Stimulated activated CD8-positive, alpha-beta memory T cell treated with anti-CD3 and anti-CD28 coated beads, Interleukin-4, amount 100 ng/mL, for 4 hours (primary cell): ENCODE measurements at regions not wholly inside any gene's neighbourhood (a gene's known extent, or its start where the extent isn't known, plus 50 kb on each side); places are given as distances from the start of the nearest gene placed in this dataset.
"Not testable (repeated sequence)": the region's sequence is repeated elsewhere in the genome, so short reads cannot be mapped to it uniquely, and the experiment has no call there.

Experiments used
- DNase-seq, 2 donors: peaks; one replicate each; pipeline ENCODE4 v3.0.0-alpha.2; 2020; ENCODE audit warnings: low read depth in 2 of 2, low spot score in 1 of 2

DNA sequence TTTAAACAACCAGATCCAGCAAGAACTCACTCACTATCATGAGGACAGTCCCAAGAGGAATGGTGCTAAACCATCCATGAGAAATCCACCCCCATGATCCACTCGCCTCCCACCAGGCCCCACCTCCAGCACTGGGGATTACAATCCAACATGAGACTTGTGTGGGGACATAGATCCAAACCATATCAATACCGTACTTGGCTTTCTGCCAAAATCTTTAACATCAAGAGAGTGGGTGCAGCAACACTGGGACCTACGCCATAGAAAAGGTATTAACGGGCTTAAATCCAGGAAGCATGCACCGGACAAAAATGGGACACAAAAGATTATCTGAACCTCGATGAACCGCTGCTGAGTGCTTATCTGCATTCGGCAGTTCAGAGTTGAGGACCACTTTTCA lies 322.3 kb upstream of the ARID1B start:
- DNase-seq = no peak

DNA sequence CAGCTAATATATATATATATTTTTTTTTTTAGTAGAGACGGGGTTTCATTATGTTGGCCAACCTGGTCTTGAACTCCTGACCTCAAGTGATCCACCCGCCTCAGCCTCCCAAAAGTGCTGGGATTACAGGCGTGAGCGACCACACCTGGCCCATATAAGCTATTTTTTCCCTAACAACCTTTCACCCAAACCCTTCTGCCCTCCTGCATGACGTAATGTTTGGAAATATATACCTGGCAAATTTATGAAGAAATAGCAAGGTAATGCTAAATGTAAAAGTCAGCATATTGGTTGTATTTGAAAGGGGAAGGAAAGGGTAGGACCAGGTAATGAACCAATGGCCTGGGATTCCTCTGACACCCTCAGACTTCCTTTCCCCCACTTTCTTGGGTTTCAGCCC lies 325.5 kb upstream of the ARID1B start:
- no peak for DNase-seq

DNA sequence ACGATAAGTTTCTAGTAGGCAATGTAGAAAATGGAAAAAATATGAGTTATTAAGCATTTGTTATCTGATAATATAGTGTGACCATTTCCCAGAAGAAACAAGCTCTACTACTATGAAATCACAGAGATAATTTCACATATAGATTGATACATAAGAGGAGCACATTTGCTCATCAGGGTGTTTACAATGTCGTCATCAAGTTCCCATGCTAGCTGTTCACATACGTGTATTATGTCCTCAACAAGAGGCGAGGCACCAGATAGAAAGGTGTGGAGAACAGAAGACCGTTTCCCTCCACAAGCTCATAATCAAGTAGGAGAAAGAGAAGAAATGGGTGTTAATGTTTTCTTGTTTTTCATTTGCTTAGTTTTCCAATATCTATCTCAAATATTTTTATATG lies 326.1 kb upstream of the ARID1B start:
- DNase-seq = no peak

DNA sequence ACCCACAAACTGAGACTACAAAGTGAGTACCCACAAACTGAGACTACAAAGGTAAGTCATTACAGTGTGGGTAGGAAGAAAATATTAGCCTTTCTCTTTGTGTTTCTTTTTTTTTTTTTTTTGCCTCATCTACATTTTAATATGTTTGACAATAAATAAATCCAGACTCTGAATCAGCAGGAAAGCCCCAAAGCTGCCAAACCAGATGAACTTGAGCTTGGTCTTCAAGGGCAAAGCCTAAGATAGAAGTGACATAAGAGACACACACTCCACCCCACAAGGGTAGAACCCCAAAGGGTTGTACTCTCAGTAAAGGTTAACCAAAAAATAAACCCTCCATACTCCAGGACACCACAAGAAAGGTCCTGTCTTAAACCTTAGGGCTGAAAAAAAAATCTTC lies 326.8 kb upstream of the ARID1B start:
- no peak for DNase-seq

DNA sequence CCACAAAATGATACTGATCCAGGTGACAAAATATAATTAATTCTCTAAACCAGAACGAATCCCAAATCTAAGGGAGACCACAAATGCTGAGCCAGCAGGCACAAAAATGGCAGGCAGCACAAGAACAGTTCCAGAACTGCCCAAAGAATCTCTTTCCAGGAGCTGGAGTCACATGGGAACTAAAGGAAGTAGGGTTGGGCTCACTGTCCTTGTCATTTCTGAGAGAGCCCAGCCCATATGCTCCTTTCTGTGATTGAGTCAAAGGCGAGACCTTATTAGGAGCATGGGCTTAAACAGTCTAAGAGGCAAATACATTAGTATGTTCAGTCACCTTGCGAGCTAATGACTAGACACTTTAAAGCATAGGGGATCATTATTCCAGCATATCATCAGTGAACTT lies 327.6 kb upstream of the ARID1B start:
- DNase-seq = no peak

DNA sequence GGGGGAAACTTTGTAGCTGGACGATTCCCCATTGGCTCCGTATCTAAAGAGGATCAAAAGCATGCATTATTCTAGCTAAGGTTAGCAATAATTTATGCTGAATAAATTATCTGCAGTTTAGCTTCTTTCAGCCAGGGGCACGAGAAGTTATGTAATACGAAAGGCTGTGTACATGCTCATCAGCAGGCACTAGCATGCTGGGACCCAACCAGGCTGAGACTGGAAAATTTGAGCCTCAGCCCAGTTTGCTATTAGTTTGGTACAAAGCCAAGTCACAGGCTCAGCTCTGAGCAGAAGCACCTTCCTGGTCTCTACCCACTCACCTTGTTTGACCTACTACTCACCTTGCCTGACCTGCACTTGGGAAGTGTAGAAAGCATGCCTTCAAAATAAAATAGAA lies 328.1 kb upstream of the ARID1B start:
- no peak for DNase-seq

DNA sequence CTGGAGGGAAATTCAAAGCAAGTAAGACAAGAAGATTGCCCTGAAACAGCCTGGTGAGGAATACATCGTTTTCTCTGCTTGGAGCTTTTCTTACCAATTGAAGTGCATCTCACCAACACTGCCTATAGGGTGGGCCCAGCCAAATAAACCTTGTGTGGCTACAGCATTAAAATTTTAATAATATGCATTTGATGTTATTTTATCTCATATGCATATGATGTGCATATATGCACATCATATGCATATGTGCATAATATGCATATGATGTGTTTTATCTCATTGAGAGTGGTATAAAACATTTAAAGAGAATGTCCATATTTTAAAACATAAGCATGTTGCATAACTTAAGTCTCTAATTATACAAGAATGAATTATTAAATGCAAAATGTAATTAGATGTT lies 328.6 kb upstream of the ARID1B start:
- DNase-seq = no peak

DNA sequence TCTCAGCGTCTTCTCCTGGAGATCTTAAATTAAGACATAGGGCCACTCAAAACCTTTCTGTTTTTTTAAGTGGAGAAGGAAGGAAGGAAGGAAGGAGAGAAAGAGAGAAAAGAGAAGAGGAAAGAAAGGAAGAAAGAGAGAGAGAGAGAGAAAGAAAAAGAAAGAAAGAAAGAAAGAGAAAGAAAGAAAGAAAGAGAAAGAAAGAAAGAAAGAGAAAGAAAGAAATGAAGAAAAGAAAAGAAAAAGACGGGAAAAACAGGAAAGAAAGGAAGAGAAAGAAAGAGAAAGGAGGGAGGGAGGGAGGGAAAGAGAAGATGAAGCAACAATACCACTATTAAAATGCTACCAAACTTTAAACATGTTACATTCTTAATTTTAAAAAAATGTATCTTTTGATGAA lies 336.5 kb upstream of the ARID1B start:
- no peak for DNase-seq

DNA sequence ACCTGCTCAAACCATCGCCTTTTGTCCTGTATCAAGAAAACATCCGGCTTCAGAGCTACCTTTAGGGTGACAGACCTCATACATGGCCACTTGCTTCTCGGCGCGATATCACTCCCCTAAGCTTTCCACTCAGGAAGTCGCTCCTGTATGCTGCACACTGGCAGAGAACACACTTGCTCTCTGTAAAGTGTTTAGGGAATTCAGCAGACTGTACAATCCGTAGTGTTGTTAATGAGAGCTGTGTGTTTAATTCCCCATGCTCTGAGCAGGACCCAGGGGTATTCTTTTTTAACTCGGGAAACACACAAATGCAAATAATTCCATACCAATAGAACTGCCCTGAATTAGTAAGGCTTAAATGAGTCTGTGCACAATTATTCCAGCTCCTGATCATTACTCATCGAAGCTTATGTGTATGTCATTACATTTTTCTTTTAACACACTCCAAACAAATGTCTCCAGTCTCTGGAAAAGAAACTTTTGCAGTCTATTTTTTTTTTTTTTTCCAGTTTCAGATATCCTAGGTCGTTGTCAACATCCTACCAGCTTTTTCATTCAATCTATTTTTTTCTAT lies 338.7 kb upstream of the ARID1B start:
- no peak for DNase-seq

DNA sequence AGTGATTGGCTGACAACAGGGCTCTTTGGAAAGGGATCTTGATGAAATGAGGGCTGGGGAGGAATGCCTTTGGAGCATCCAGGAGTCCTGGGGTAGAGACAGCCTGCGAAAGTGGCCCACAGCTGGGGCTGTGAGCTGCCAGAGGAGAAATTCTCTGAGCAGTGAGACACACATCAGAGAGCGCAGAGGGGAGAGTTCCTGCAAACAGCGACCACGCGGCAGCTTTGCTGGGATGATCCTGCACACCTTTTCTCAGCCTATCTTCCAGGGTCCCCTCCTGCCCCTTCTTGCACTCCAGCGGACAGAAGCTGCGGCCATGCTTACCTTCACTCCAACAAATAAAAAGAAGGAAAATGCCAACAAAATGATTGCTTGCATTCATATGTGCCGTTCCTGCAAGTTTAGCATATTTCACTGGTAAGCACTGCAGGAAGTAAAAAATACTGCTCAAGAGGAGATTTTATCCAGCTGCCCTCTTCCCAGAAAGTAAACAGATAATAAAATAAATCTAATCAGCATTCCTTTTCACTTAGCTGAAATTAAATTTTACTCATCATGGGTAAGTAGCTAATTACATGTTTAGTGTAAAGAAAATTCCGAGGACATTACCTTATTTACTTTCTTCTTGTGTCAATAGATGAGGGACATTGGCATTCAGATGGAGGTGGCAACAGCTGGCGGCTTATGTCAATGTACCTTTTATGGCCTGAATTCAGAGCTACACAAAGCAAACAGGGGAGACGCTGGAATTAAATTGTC lies 339.9 kb upstream of the ARID1B start:
- no peak for DNase-seq

DNA sequence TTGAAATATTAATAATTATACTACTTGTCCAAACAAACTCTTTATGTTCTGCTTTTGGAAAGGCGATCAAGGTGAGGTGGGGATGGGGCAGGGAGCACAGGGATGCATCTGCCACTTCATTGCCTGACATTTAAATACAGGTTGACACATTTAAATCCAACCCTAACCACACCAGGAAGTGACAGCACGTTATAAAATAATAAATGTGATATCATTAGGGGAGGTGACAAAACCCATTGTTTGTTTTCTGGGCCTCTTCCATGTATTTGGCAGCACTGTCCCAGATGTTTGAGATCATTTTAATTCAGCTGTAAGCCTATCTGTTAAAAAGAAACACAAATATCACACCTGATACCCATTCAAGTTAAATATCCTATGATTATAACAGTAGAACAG lies 342.4 kb upstream of the ARID1B start:
- no peak for DNase-seq

DNA sequence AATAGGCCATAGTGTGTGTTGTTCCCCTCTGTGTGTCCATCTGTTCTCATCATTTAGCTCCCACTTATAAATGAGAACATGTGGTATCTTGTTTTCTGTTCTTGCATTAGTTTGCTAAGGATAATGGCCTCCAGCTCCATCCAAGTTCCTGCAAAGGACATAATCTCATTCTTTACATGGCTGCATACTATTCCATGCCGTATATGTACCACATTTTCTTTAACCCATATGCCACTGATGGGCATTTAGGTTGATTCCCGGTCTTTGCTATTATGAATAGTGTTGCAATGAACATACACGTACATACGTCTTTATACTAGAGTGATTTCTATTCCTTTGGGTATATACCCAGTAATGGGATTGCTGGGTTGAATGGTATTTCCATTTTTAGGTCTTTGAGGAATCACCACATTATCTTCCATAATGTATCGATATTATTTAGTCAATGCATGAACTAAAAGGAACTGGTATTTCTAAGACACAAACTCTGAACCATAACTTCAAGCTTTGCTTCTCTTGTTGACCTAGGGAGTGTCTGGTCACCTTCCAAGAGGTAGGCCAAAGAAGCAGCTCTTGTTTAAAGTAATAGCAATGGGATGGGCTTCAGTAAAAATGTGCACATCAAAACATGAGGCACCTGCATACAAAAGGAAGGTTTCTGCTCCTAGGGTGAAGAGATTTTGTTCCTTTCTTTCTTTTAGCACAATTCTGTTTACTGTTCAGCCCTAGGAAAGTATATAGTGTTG lies 343.0 kb upstream of the ARID1B start:
- no peak for DNase-seq

DNA sequence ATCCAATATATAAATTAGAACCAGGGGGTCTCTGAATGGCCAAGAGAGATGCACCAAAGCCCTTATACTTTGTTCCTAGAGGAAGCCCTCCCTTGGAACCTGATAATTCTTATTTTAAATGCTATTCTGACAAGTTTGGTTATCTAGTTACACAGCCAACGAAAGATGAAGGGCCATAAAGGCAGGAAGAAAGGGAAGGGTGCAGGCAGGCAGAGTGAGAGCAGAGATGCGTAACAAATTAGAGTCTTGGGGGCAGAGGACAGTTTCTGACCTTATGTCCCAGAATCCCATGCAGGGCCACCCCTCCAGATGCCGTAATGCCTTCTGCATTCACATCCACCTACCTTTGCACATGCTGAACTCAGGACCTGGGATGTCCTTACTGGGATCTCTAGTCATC lies 344.6 kb upstream of the ARID1B start:
- DNase-seq = no peak

DNA sequence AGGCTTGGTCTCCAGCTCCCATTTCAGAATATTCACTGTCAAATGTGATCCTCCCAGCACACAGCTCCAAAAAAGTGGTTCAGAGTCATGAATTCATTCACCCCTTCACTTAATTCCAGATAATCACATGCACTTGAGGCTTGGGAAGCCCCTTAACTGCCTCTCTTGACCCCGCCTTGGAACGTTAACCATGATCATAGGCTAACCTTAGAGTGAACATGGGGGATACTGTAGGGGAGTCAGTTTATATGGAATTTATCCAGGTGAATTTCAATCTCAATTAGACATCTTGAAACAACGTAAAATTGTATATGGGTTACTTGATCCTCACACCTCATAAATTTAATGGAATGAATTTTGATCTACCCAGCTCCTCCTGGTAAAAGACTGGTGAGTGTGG lies 346.8 kb upstream of the ARID1B start:
- no peak for DNase-seq

DNA sequence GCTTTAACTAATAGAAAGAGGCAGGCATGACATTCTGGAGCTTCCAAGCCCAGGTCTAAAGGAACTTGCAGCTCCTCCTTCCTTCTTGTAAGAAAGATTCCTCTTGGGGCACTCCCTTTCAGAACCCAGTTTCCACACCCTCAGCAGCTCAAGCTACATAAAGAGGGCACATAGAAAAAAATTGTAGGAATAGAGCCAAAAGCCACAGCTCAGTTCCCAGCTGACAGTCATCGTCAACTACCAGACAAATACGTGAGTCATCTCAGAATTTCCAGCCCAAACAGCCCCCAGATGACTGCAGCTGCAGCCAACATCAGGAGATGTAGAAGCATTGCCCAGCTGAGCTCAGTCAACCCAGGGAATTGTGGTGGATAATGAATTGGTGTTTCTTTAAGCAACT lies 349.8 kb upstream of the ARID1B start:
- DNase-seq = no peak

DNA sequence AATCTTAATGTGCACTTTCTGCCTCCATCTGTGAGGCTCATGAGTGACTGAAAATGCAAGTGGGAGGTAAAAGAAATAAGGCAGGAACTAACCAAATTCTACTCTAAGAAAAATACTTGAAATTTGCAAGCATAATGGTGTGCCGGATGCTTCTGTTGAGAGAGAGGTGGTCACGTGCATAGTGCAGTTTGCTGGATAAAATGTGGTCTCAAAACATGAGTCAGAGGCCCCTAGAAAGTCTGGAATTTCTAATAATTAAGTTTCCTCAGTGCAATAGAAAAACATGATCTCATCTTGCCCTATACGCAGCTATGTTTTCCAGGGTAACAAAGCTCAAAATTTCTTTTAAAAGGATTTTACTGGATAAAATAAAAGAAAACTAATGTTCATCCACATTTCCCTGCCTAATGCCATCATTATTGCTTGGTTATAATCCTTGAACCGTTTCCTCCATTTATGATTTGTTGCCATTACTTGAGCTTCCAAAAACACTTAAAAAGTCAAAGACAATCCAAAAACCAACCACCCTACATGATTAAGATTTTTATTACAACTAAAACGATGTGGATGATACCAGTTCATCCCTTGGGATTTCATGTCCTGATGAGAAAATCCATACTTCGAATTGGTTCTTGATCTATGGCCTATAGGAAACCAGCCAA lies 351.7 kb upstream of the ARID1B start:
- DNase-seq = no peak

DNA sequence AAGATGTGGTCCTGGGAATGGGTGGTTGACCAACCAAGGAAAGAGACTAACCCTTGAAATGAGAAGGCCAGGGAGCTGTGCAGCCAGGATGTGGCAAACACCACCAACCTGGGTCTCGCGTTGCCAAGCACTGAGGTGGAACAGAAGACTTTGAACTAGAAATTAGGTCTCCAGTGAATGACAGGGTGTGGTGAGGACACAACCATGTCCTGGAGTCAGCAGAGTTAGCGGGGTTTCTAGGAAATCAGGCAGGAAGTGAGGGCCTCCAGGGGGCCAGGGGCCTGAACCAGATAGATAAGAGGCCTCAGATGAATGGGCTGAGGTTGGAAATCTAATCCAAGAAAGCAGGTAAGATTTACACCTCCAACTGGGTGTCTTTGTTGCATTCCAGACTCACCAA lies 353.3 kb upstream of the ARID1B start:
- DNase-seq = no peak

DNA sequence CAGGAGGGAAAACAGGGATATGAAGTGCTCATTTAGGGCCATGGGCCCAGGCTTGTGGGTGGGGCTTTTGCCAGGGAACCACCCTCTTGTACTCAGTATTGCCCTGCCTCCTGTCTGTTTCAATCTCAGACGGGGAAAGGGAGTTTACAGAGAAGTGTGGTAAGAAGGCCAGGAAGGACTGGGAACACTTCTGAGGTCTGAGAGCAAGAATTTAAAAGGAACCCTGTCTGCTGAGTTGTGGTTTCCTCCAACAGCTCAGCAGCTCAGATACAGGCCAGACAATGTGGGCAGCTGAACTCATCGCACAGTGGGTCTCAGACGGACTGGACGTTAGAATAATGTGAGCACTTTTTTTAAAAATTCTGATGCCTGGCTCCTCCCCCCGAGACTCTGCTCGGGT lies 354.1 kb upstream of the ARID1B start:
- no peak for DNase-seq

DNA sequence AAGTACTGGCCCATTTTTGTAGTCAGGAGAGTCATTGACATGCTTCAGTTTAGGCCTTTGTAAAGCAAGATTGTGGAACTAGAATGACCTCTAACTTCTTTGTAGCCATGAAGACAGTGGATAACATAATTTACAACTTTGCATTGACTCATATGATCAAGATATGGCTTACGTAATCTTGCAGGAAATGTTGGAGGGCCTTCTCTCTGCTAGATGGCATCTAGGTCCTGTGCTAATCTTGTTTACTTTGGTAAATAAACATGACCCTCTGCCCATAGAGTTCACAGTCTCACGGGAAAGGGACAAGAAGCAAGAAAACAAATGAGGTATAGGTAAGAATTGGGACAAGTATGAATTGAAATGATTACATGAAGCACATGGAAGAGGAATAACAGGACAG lies 355.2 kb upstream of the ARID1B start:
- DNase-seq = no peak

DNA sequence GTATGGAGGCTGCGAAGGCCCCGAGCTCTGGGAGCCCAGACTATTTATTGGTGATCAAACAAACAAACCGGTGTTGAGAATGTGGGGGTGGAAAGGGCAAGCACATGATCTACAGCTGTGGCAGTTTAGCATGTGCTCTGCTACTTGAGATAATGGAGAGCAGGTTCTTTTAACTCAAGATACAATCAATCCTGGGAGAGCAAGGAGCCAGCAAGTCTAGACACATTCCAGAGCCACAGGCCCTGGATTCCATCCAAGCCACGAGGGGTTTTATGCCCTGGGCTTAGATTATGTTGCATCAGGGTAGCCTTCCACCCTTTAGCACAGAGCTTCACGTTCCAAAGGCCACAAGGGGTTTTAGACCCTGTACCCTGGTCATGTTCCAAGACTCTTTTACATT lies 355.9 kb upstream of the ARID1B start:
- not testable (repeated sequence) for DNase-seq

DNA sequence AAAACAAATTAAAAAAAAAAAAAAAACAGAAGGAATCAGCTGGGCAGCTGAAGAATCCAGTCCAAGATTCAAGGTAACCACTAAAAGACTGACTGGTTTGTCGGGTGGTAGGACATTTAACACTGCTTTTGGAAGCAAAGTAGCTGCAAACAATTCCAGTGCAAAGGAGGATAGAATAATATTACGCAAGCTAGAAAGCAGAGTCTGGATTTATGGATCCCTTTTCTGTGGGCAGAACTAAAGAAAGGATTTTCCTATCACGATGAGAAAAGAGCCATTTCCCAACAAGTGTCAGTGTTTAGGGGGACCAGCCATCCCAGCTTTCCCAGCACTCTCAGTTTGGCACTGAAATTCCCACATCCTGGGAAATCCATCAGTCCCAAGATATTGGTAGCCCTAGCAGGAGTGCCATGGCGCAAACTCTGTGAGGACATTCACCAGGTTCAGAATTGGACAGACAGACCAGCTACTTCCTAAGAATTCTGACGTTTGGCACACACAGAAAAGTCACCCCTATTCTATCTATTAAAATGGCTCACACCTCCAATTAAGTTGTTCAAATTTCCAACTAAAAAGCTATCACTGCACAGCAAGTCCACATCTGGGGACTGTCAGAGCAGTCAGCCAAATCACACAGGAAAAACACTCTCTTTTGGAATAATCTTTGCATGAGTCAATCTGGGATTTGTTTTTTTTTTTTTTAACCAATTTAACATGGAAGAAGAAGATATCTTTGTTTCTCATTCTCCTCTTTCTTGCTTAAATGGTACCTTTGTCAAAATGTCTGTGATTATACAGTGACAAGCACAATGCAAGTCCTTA lies 356.8 kb upstream of the ARID1B start:
- DNase-seq = no peak
